ENCODE measurements at regions not wholly inside any gene's neighbourhood (a gene's known extent, or its start where the extent isn't known, plus 50 kb on each side); places are given as distances from the start of the nearest gene placed in this dataset.

- no peak for TF ChIP-seq POLR2AphosphoS5 (IDR thresholded peaks at IDR 0.05)
- no peak for TF ChIP-seq POLR2A (IDR thresholded peaks at IDR 0.05)
- TF ChIP-seq CTCF (IDR thresholded peaks at IDR 0.05): no peak
- no peak for TF ChIP-seq EP300 (IDR thresholded peaks at IDR 0.05)
Measured at GRCh38 chr7:86006909-86007308, 636.8 kb upstream of the GRM3 start.
